ENCODE measurements at regions not wholly inside any gene's neighbourhood (a gene's known extent, or its start where the extent isn't known, plus 50 kb on each side); places are given as distances from the start of the nearest gene placed in this dataset.
"Not testable (repeated sequence)": the region's sequence is repeated elsewhere in the genome, so short reads cannot be mapped to it uniquely, and the experiment has no call there.

DNA sequence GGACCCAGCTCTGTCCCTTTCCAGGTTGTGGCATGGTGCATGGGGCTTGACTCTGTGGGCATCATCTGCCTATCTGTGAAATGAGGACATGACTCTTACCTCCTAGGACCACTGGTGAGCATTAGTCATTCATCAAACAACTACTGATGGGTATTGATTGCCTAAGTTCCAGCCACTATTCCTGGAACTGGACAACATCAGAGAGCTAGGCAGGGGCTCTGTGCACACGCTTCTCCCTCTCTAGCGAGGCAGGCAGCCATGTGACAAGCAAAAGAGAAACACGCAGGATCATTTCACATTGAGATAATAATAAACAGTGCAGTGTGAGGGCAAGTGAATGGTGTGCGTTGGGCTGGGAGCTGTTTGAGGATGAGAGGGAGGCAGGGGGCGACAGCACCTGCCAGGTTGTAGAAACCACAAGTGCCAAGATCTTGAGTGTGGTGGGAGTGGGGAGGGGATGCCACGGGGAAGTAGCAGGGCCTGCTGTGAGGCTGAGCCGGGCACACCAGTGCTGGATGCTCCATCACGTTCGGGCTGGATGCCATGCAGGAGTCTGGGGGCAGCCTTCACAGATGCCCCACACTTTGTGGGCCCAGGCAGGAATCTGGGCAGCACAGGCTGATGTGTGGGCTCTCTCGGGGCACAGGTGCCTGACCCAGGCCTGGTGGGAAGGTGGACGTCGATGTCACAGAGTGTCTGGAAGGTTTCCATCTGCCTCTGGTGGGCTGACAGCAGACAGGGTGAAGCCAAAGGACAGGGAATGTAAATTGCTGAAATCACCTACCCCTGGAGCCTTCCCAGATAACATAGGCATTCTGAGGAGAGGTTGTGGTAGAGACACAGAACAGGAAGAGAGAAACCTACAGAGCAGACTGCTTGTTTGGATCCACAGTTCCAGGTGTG is 405.5 kb downstream of the RPS24 start:
- TF ChIP-seq, protein P1, sequence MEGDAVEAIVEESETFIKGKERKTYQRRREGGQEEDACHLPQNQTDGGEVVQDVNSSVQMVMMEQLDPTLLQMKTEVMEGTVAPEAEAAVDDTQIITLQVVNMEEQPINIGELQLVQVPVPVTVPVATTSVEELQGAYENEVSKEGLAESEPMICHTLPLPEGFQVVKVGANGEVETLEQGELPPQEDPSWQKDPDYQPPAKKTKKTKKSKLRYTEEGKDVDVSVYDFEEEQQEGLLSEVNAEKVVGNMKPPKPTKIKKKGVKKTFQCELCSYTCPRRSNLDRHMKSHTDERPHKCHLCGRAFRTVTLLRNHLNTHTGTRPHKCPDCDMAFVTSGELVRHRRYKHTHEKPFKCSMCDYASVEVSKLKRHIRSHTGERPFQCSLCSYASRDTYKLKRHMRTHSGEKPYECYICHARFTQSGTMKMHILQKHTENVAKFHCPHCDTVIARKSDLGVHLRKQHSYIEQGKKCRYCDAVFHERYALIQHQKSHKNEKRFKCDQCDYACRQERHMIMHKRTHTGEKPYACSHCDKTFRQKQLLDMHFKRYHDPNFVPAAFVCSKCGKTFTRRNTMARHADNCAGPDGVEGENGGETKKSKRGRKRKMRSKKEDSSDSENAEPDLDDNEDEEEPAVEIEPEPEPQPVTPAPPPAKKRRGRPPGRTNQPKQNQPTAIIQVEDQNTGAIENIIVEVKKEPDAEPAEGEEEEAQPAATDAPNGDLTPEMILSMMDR (IDR thresholded peaks at IDR 0.05) = no peak
- Mint-ChIP-seq H3K27ac (ENCODE audit: unreplicated experiment) (no peak overlapping the region), H3K36me3 (ENCODE audit: low read depth) (no peaks in the 10 kb centered on the region), H3K4me1 (ENCODE audit: low read depth) (peaks cover 3% of the 10 kb centered on the region), H3K4me3 (ENCODE audit: unreplicated experiment) (no peak overlapping the region), H3K27me3 (ENCODE audit: low read depth) (peaks cover 14% of the 10 kb centered on the region), H3K9me3 (ENCODE audit: low read depth) (no peaks in the 10 kb centered on the region)
- DNase-seq (ENCODE audit: low spot score) = no peak

DNA sequence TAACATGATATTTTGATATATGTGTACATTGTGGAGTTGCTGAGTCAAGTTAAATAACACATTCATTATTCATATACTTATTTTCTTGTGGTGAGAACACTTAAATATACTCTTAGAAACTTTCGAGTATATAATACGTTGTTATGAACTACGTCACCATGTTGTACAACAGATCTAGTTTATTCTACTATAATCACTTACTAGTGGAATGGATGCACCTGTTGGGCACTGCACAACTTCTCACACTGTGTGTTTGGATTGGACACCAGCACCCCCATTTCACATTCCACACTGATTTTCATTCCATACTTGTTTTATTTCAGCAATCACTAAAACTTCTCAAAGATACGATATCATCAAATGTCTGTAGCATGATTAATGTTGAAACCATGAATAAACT is 407.3 kb downstream of the RPS24 start:
- Mint-ChIP-seq H3K36me3 (ENCODE audit: low read depth) (no peaks in the 10 kb centered on the region), H3K9me3 (ENCODE audit: low read depth) (no peaks in the 10 kb centered on the region), H3K27me3 (ENCODE audit: low read depth) (peaks cover 10% of the 10 kb centered on the region), H3K27ac (ENCODE audit: unreplicated experiment) (no peak overlapping the region), H3K4me1 (ENCODE audit: low read depth) (peaks cover 5% of the 10 kb centered on the region), H3K4me3 (ENCODE audit: unreplicated experiment) (no peak overlapping the region)
- no peak for DNase-seq (ENCODE audit: low spot score)
- TF ChIP-seq, protein P1 (IDR thresholded peaks at IDR 0.05) = no peak

DNA sequence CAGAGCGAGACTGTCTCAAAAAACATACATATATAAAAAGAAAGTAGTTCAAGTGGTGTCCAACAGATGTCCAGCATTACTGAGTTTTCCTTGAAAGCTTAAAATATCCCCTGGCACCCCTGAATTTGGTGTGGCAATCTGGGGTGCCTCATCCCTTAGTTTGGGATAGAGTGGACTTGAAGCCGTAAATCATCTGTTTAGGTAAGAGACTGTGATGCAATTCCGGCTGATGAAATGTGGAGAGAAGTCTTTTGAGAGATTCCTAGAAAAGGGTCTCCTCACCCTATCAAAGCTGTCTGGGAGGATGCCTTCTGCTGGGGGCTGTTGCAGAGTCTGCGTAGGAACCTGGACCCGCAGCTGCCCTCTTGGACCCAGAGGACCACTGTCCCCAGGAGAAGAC is 408.0 kb downstream of the RPS24 start:
- TF ChIP-seq, protein P1 (IDR thresholded peaks at IDR 0.05) = no peak
- no peak overlapping the region for H3K27ac Mint-ChIP-seq (ENCODE audit: unreplicated experiment)
- peaks cover 8% of the 10 kb centered on the region for H3K27me3 Mint-ChIP-seq (ENCODE audit: low read depth)

DNA sequence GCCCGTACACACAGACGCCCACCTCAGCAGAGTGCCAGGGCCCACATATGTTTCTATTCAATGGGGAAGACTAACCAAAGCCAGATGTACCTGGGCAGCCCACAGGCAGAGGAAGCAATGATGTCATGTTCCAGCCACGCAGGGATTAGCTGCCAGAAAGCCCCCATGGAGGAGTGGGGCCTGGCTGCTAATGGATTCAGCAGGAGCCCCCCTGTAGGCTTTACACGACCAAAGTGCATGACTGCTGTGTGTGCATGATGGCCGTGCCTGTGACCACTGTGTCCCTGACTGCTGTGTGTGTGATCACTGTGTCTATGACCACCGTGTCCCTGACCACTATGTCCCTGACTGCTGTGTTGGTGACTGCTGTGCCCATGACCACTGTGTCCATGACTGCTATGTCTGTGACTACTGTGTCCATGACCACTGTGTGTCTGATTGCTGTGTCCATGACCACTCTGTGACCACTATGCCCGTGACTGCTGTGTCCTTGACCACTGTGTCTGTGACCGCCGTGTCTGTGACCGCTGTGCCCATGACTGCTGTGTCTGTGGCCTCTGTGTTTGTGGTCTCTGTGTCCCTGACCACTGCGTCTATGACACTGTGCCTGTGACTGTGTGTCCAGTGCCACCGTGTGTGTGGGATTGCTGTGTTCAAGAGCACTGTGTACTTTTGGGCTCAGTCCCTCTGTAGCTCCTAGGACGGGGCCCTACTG is 409.3 kb downstream of the RPS24 start:
- H3K27me3 Mint-ChIP-seq (ENCODE audit: low read depth) = peaks cover 11% of the 10 kb centered on the region
- TF ChIP-seq, protein P1 (IDR thresholded peaks at IDR 0.05) = no peak
- H3K4me1 Mint-ChIP-seq (ENCODE audit: low read depth) = peaks cover 17% of the 10 kb centered on the region
- DNase-seq (ENCODE audit: low spot score) = no peak
- H3K36me3 Mint-ChIP-seq (ENCODE audit: low read depth) = no peaks in the 10 kb centered on the region
- no peak overlapping the region for H3K4me3 Mint-ChIP-seq (ENCODE audit: unreplicated experiment)
- no peak overlapping the region for H3K27ac Mint-ChIP-seq (ENCODE audit: unreplicated experiment)
- H3K9me3 Mint-ChIP-seq (ENCODE audit: low read depth) = no peaks in the 10 kb centered on the region

More for the DNA sequence above, 408.0 kb downstream of the RPS24 start:
- peaks cover 8% of the 10 kb centered on the region for H3K4me1 Mint-ChIP-seq (ENCODE audit: low read depth)
- no peaks in the 10 kb centered on the region for H3K36me3 Mint-ChIP-seq (ENCODE audit: low read depth)
- H3K4me3 Mint-ChIP-seq (ENCODE audit: unreplicated experiment) = no peak overlapping the region
- no peak for DNase-seq (ENCODE audit: low spot score)
- no peaks in the 10 kb centered on the region for H3K9me3 Mint-ChIP-seq (ENCODE audit: low read depth)

DNA sequence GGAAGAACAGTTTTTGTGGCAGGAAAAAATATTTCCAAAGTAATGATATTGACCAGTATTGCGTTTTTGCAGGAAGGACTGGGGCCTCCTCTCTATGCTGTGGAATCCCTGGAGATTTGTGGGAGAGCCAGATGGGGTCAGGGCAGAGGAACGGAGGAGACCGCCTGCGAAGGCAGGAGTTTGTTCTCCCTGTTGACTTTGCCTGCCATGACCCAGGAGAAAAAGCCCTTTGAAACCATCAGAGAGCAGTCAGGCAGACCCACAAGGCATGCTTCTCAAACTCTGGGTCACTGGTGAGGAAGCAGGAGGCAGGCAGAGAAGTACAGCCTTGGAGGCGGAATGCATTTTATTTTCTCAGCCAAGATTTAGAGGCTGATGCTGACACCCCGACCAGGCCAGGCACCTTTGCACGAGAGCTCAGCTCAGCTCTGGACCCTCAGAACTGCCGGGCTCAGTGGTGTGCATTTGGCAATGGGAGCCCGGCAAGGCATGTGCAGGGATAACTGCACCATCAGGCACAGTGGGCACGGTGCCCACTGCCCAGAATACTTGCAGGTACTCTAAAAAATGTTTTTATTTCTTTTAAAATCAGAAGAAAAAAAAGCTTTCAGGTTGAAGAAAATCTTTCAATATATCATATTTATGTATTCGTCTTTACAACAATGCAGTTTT is 410.4 kb downstream of the RPS24 start:
- DNase-seq (ENCODE audit: low spot score) = no peak

DNA sequence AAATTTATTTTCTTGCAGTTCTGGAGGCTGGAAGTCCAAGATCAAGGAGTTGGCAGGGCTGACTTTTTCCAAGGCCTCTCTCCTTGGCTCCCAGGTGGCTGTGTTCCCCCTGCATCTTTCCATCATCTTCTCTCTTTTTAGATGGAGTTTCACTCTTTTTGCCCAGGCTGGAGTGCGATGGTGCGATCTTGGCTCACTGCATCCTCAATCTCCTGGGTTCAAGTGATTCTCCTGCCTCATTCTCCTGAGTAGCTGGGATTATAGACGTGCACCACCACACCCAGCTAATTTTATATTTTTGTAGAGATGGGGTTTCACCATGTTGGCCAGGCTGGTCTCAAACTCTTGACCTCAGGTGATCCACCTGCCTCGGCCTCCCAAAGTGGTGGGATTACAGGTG is 411.1 kb downstream of the RPS24 start:
- peaks cover 17% of the 10 kb centered on the region for H3K4me1 Mint-ChIP-seq (ENCODE audit: low read depth)
- H3K9me3 Mint-ChIP-seq (ENCODE audit: low read depth); H3K27ac Mint-ChIP-seq (ENCODE audit: unreplicated experiment); H3K36me3 Mint-ChIP-seq (ENCODE audit: low read depth); DNase-seq (ENCODE audit: low spot score); H3K4me3 Mint-ChIP-seq (ENCODE audit: unreplicated experiment): not testable (repeated sequence)
- H3K27me3 Mint-ChIP-seq (ENCODE audit: low read depth) = peaks cover 19% of the 10 kb centered on the region

More for the DNA sequence above, 410.4 kb downstream of the RPS24 start:
- Mint-ChIP-seq H3K4me3 (ENCODE audit: unreplicated experiment) (no peak overlapping the region), H3K4me1 (ENCODE audit: low read depth) (peaks cover 17% of the 10 kb centered on the region), H3K27me3 (ENCODE audit: low read depth) (peaks cover 16% of the 10 kb centered on the region), H3K9me3 (ENCODE audit: low read depth) (no peaks in the 10 kb centered on the region), H3K36me3 (ENCODE audit: low read depth) (no peaks in the 10 kb centered on the region), H3K27ac (ENCODE audit: unreplicated experiment) (no peak overlapping the region)
- TF ChIP-seq, protein P1 (IDR thresholded peaks at IDR 0.05) = no peak
